Type B pancreatic cell (in vitro differentiated cells): ENCODE measurements at regions not wholly inside any gene's neighbourhood (a gene's known extent, or its start where the extent isn't known, plus 50 kb on each side); places are given as distances from the start of the nearest gene placed in this dataset.
A peak's percentile ranks its signal among the peaks of the same experiment; 100 is the strongest.
"Not testable (repeated sequence)": the region's sequence is repeated elsewhere in the genome, so short reads cannot be mapped to it uniquely, and the experiment has no call there.

Experiments used
- DNase-seq: peaks from one replicate; pipeline ENCODE4 v3.0.0; 2021; ENCODE audit warnings: mixed read lengths; ENCODE audit not compliant: unreplicated experiment; ENCODE audit errors: extremely low spot score
- H3K27ac Mint-ChIP-seq: 2 replicates; pipeline ENCODE4 v1.8.0; 2021; ENCODE audit warnings: mild to moderate bottlenecking, mixed read lengths
- H3K27me3 Mint-ChIP-seq: 2 replicates; pipeline ENCODE4 v1.8.0; 2021; ENCODE audit warnings: mixed read lengths
- H3K36me3 Mint-ChIP-seq: 2 replicates; pipeline ENCODE4 v1.8.0; 2021; ENCODE audit warnings: mixed read lengths
- H3K4me1 Mint-ChIP-seq: one replicate; pipeline ENCODE4 v1.8.0; 2021; ENCODE audit warnings: mixed read lengths; ENCODE audit not compliant: unreplicated experiment
- H3K4me3 Mint-ChIP-seq: 2 replicates; pipeline ENCODE4 v1.8.0; 2021; ENCODE audit warnings: mild to moderate bottlenecking, mixed read lengths
- H3K9me3 Mint-ChIP-seq: 2 replicates; pipeline ENCODE4 v1.8.0; 2021; ENCODE audit warnings: mixed read lengths
- CTCF ChIP-seq: fragments of 200-600 bp; sonication (generic); conservative IDR thresholded peaks from 2 replicates; pipeline ENCODE4 v1.5.0; 2021; ENCODE audit warnings: antibody characterized with exemption, mild to moderate bottlenecking

- Mint-ChIP-seq H3K9me3 (no peaks in the 10 kb centered on the region), H3K4me3 (no peak overlapping the region), H3K4me1 (no peaks in the 10 kb centered on the region), H3K36me3 (no peaks in the 10 kb centered on the region), H3K27ac (no peak overlapping the region), H3K27me3 (no peaks in the 10 kb centered on the region)
- DNase-seq = no peak
- TF ChIP-seq CTCF = no peak
Measured at GRCh38 chr4:169934794-169935429, 91.3 kb downstream of the MFAP3L start.

DNA sequence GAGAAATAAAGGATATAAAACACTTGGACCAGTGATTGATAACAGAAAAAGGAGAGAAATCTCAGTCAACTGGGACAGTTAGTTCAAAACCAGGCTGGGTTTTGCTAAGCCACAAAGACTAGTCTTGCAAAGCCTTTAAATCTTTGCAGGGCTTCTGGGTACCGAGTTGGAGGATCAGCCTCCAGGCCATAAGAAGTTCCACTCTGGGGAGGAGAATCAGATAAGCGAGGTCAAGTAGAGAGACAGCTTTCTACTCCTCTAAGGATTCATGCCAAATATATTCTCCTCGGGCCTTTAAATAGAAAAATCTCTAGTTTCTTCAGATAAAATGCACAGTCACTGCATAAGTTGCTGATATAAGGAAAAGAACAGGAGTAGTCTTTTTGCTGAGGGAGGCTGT is 92.7 kb downstream of the MFAP3L start:
- H3K27me3 Mint-ChIP-seq = no peaks in the 10 kb centered on the region
- no peaks in the 10 kb centered on the region for H3K9me3 Mint-ChIP-seq
- DNase-seq = no peak
- peak overlapping the region; percentile 75 for H3K27ac Mint-ChIP-seq
- no peaks in the 10 kb centered on the region for H3K36me3 Mint-ChIP-seq
- H3K4me1 Mint-ChIP-seq = no peaks in the 10 kb centered on the region
- TF ChIP-seq CTCF = no peak
- no peak overlapping the region for H3K4me3 Mint-ChIP-seq

GRCh38 chr4:169931964-169932363 is 94.2 kb downstream of the MFAP3L start:
- no peak for DNase-seq
- Mint-ChIP-seq H3K9me3 (no peaks in the 10 kb centered on the region), H3K27me3 (no peaks in the 10 kb centered on the region), H3K4me3 (no peak overlapping the region), H3K36me3 (no peaks in the 10 kb centered on the region), H3K27ac (no peak overlapping the region), H3K4me1 (no peaks in the 10 kb centered on the region)
- no peak for TF ChIP-seq CTCF

DNA sequence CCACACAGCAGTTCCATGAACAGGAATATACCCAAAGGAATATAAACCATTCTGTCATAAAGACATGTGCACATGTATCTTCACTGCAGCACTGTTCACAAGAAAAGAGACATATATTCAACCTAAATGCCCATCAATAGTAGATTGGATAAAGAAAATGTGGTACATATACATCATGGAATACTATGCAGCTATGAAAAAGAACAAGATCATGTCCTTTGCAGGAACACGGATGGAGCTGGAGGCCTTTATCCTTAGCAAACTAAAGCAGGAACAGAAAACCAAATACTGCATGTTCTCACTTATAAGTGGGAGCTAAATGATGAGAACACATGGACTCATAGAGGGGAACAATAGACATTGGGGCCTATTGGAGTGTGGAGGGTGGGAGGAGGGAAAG is 95.4 kb downstream of the MFAP3L start:
- not testable (repeated sequence) for H3K27ac Mint-ChIP-seq, DNase-seq, H3K27me3 Mint-ChIP-seq, H3K9me3 Mint-ChIP-seq, H3K4me3 Mint-ChIP-seq, H3K36me3 Mint-ChIP-seq, H3K4me1 Mint-ChIP-seq

DNA sequence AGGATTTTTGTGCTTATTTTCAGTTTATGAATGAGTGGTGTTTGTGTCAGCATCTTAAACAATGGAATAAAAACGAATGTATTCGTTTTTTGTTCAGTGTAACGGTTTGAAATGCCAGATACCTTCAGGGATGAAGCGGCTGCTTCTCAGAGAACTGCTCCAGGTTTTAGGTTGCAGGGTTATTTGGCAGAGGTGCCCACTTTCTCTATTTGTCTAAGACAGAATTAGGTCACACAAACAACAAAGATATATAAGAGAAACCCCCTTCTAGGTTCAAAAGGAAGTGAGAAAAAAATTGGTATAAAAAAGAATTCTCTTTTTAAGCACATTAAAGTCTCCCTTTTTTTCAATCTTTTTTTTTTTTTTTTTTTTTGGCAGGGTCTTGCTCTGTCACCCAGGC is 98.9 kb downstream of the MFAP3L start:
- H3K36me3 Mint-ChIP-seq = no peaks in the 10 kb centered on the region

DNA sequence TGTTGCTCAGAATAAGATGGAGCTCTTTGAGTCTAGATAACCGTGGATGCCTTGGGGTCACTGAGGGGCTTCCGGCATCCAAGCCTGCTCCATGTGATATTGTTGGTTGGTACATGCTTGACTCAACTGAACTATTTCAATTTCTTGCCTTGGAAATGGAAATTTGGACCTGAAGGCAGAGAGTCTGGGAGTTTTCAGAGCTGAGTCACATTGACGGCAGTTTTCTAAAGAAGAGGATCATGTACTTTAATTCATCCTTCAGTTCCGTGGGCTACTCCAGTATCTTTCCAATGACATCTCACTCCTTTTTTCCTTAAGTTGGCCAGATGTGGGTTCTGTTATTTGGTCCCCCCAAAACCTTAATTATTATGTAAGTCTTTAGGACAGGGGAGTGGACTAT is 100.5 kb downstream of the MFAP3L start:
- no peak for DNase-seq
- H3K36me3 Mint-ChIP-seq = no peaks in the 10 kb centered on the region
- no peak for TF ChIP-seq CTCF
- no peaks in the 10 kb centered on the region for H3K9me3 Mint-ChIP-seq
- no peak overlapping the region for H3K4me3 Mint-ChIP-seq
- H3K27me3 Mint-ChIP-seq = no peaks in the 10 kb centered on the region
- H3K27ac Mint-ChIP-seq = no peak overlapping the region
- H3K4me1 Mint-ChIP-seq = no peaks in the 10 kb centered on the region

More for the DNA sequence above, 98.9 kb downstream of the MFAP3L start:
- Mint-ChIP-seq H3K27ac (no peak overlapping the region), H3K9me3 (no peaks in the 10 kb centered on the region), H3K4me3 (no peak overlapping the region), H3K4me1 (no peaks in the 10 kb centered on the region), H3K27me3 (no peaks in the 10 kb centered on the region)
- no peak for DNase-seq
- no peak for TF ChIP-seq CTCF
